D721Med (cell line): ENCODE measurements at regions not wholly inside any gene's neighbourhood (a gene's known extent, or its start where the extent isn't known, plus 50 kb on each side); places are given as distances from the start of the nearest gene placed in this dataset.

ENCODE experiments used
- DNase-seq: peaks from one replicate; pipeline ENCODE4 v3.0.0; 2011; ENCODE audit warnings: low spot score; ENCODE audit not compliant: insufficient read length
- FAIRE-seq: peaks from 2 replicates; lab custom pipeline; 2011; peaks lifted over from hg19 to GRCh38; lab: Jason Lieb, UNC
- TF ChIP-seq, protein P1 (sequence below): IDR thresholded peaks from 2 replicates; pipeline ENCODE4 v1.5.1; 2012; ENCODE audit warnings: mild to moderate bottlenecking, control low read depth; ENCODE audit not compliant: insufficient read depth; ENCODE audit errors: missing control alignments

DNA sequence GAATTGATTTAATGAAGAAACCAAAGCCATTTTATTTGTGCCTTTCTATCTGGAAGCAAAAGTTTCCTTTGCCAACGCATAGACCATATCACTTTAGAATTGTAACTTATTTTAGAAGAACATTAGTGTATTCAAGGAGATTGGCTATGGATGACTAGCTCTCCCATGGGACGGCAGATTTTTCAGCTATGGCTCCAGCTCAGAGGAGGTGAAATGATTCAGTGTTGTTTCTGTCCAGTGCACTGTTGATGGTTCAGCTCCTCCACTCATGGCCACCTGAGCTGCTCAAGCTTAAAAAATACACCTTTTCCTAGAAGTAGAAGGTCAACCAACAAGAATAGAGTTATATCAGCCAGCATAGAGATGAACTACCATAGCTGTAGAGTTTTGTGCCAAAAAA lies 1597.5 kb upstream of the PIK3C3 start:
- TF ChIP-seq, protein P1, sequence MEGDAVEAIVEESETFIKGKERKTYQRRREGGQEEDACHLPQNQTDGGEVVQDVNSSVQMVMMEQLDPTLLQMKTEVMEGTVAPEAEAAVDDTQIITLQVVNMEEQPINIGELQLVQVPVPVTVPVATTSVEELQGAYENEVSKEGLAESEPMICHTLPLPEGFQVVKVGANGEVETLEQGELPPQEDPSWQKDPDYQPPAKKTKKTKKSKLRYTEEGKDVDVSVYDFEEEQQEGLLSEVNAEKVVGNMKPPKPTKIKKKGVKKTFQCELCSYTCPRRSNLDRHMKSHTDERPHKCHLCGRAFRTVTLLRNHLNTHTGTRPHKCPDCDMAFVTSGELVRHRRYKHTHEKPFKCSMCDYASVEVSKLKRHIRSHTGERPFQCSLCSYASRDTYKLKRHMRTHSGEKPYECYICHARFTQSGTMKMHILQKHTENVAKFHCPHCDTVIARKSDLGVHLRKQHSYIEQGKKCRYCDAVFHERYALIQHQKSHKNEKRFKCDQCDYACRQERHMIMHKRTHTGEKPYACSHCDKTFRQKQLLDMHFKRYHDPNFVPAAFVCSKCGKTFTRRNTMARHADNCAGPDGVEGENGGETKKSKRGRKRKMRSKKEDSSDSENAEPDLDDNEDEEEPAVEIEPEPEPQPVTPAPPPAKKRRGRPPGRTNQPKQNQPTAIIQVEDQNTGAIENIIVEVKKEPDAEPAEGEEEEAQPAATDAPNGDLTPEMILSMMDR = no peak
- FAIRE-seq (no peak), DNase-seq (no peak)

DNA sequence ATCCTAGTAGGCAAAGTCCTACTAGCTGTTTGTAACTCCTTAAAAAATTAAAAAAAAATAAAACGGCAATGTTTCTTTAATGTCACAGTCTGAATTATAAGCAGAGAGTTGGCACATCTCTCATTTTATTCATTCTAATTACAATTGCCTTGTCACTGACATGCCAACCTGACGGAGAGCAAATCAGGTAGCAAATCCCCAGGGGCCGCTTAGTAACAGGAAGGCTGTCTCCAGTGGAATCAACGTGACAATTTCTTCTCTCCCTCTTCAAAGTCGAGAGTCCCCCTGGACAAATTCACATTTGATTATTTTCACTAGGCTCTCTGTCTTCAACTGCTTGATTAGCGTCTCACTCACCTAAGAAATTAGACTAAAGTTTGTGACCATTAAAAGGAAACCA lies 1598.9 kb upstream of the PIK3C3 start:
- TF ChIP-seq, protein P1 = no peak
- FAIRE-seq (no peak), DNase-seq (no peak)

DNA sequence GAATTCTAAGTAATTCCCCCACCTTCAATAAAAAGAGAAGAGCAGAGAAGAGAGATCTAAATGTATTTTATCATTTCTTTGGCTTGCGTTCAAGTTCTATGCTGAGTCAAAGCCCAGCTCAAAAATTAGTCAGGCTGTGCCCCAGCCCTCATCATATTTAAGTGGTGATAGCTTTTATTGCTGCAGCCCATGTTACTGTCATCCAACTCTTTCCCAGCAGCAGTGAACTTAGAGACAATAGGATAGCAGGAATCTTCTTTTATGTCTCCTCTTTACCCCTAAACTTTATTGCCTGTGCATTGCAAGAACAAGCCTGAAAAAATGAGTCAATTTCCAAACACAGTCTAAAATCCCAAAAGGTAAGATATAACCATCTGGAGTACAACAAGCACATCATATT lies 1599.3 kb upstream of the PIK3C3 start:
- FAIRE-seq (no peak), DNase-seq (no peak)
- TF ChIP-seq, protein P1 = no peak

DNA sequence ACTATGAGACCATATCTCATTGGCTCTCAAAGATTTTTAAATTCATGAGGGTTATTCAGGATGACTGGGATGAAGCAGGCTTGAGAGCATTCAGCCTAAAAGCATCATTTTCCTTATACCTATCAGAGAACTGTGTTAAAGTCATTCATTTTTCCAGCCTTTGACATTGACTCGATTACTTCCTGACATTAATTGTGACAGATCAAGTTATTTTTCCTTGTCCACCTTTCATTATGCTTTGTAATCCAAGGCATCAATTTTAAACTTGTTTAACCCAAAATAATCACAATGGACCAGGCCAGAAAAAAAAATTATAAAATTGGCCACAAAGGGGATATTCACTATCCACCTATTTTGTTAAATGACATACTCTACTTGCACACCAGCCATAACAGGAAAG lies 1606.8 kb upstream of the PIK3C3 start:
- TF ChIP-seq, protein P1 = no peak
- FAIRE-seq (no peak), DNase-seq (no peak)

DNA sequence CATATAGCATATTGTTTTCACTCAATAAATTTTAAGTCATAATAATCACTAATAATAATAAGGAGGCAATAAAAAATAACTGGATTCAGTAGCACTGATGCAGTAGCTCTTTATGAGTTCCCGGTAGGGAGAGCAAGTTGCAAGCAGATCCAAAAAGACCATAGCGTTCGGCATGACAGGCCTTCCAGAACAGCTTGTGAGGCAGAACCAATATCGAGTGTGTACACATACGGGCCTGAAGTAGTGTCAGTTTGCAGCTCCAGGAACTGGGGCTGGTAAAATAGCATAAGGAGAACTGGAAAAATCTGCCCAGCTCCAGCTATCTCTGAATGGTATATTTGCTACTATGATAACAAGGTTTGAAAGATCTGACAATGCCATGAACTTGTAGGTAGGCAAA lies 1607.8 kb upstream of the PIK3C3 start:
- DNase-seq (no peak), FAIRE-seq (no peak)
- TF ChIP-seq, protein P1 = no peak

DNA sequence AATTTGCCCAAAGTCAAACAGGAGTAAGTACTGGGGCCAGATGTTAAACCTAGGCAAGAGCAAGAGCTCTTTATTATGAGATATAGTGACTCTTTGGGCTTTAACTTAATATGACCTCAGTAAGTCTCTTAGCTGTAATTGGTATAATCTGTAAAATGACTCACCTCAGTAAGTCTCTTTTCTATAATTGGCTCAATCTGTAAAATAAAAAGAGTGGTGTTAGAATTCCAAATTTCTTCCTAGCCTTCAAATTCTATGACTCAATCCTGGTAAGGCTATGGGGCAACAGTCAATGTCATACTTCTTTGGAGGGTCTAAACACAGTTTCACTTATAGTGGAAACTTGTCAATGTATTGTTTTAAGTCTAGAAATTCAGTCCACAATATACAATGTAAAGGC lies 1608.9 kb upstream of the PIK3C3 start:
- DNase-seq (no peak), FAIRE-seq (peak; percentile 95)
- TF ChIP-seq, protein P1 = no peak

DNA sequence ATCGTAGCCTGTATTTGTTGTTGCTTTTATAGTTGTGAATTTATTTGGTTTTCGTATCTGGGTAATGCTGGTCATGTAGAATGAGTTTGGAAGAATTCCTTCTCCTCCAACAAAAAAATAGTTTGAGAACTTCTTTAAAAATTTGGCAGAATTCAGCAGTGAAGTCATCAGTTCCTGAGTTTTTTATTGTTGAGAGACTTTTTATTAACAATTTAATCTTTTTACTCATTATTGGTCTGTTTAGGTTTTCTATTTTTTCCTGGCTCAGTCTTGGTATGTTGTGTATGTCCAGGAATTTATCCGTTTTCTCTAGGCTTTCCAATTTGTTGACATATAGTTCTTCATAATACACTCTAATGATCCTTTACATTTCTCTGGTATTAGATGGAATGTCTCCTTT lies 1613.3 kb upstream of the PIK3C3 start:
- DNase-seq (no peak), FAIRE-seq (no peak)
- TF ChIP-seq, protein P1 = no peak
